PC-9 (cell line): ENCODE measurements at regions not wholly inside any gene's neighbourhood (a gene's known extent, or its start where the extent isn't known, plus 50 kb on each side); places are given as distances from the start of the nearest gene placed in this dataset.

Experiments used
- BruUV-seq: library from RNA; stranded (reverse); fragments of 400-500 nt; replicated peaks from 2 replicates; lab custom pipeline; 2021; lab: Mats Ljungman, UMichigan
- CTCF ChIA-PET: fragments of 300-600 bp; sonication (Branson Sonifier 250); formaldehyde crosslinking; loops from one replicate; lab custom pipeline; 2022; ENCODE audit warnings: antibody characterized with exemption; lab: Charles Lee
- POLR2A ChIA-PET: fragments of 300-600 bp; sonication (Branson Sonifier 250); formaldehyde crosslinking; loops from one replicate; lab custom pipeline; 2022; ENCODE audit warnings: antibody characterized with exemption; ENCODE audit not compliant: unreplicated experiment; lab: Charles Lee
- DNase-seq, 2 experiments: peaks; one replicate each; pipeline versions ENCODE4 v3.0.0 to v3.0.0-alpha.2; 2015 to 2022; ENCODE audit warnings: mixed read lengths in 1 of 2
- H2AFZ ChIP-seq: fragments of 200-600 bp; sonication (generic); 2 replicates; pipeline ENCODE4 v1.8.1; 2017; ENCODE audit warnings: antibody characterized with exemption
- H3F3A ChIP-seq: fragments of 200-600 bp; sonication (generic); 2 replicates; pipeline ENCODE4 v1.8.1; 2017; ENCODE audit warnings: antibody characterized with exemption, mild to moderate bottlenecking, low read depth; ENCODE audit not compliant: insufficient read depth
- H3K27ac ChIP-seq: fragments of 200-600 bp; sonication (generic); 2 replicates; pipeline ENCODE4 v1.6.1; 2016; ENCODE audit warnings: mixed run types
- H3K27me3 ChIP-seq: fragments of 200-600 bp; sonication (generic); 2 replicates; pipeline ENCODE4 v1.6.1; 2016; ENCODE audit warnings: low read depth, mixed run types; ENCODE audit not compliant: insufficient read depth
- H3K36me3 ChIP-seq: fragments of 200-600 bp; sonication (generic); 2 replicates; pipeline ENCODE4 v1.6.1; 2016; ENCODE audit warnings: low read depth, mixed run types
- H3K4me1 ChIP-seq: fragments of 200-600 bp; sonication (generic); replicated peaks from 2 replicates; pipeline ENCODE4 v1.6.1; 2016; ENCODE audit warnings: mixed run types; ENCODE audit not compliant: insufficient read depth
- H3K4me2 ChIP-seq: fragments of 200-600 bp; sonication (generic); 2 replicates; pipeline ENCODE4 v1.6.1; 2017; ENCODE audit warnings: mixed run types
- H3K4me3 ChIP-seq: fragments of 200-600 bp; sonication (generic); 2 replicates; pipeline ENCODE4 v1.6.1; 2016; ENCODE audit warnings: mixed run types
- H3K79me2 ChIP-seq: fragments of 200-600 bp; sonication (generic); 2 replicates; pipeline ENCODE4 v1.6.1; 2017; ENCODE audit warnings: low read depth, mixed run types
- H3K9me2 ChIP-seq: fragments of 200-600 bp; sonication (generic); 2 replicates; pipeline ENCODE4 v1.8.1; 2017; ENCODE audit warnings: mild to moderate bottlenecking; ENCODE audit not compliant: insufficient read depth
- H3K9me3 ChIP-seq: fragments of 200-600 bp; sonication (generic); 2 replicates; pipeline ENCODE4 v1.8.1; 2016; ENCODE audit warnings: low read depth; ENCODE audit not compliant: insufficient read depth
- H4K20me1 ChIP-seq: fragments of 200-600 bp; sonication (generic); 2 replicates; pipeline ENCODE4 v1.8.1; 2017; ENCODE audit not compliant: insufficient read depth
- EZH2 ChIP-seq: fragments of 200-600 bp; sonication (generic); IDR thresholded peaks from 2 replicates; pipeline ENCODE4 v1.8.0; 2017; ENCODE audit warnings: antibody characterized with exemption, low read depth
- intact Hi-C: fragments of 100-400 bp; cut with micrococcal nuclease; formaldehyde crosslinking; loops from one replicate; pipeline ENCODE4 v1.10.0; 2022; ENCODE audit not compliant: unreplicated experiment
- TF ChIP-seq, protein P1 (sequence below): fragments of 200-600 bp; sonication (generic); conservative IDR thresholded peaks from 2 replicates; pipeline ENCODE4 v1.6.1; 2017; ENCODE audit warnings: mixed run types, antibody characterized with exemption, mild to moderate bottlenecking, moderate library complexity

DNA sequence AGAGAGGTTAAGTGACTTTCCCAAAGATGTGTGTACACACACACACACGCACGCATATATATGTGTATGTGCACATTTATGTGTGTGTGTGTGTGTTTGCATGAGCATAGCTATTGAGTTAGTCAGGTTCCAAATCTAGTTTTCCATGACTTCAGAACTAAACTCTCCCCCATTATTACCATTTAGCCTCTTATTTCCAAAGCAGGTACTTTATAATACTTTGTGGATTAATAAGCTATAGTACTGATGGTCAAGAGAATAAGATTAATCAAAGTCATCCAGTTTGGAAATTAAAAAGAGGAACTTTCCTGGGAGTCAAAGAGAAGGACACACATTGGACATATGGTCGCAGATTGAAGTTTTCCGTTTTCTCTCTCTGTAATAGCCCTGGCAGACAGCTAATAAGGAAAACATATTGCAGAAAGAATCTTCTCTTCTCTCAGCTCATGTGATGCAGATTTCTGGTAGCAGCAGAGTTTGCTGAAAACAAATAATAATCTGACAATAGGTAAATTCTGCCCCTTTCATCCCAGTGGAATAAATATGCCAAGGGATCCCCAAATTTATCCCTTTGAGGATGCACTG lies 410.9 kb upstream of the TCF4 start:
- POLR2A ChIA-PET = no interaction called here

DNA sequence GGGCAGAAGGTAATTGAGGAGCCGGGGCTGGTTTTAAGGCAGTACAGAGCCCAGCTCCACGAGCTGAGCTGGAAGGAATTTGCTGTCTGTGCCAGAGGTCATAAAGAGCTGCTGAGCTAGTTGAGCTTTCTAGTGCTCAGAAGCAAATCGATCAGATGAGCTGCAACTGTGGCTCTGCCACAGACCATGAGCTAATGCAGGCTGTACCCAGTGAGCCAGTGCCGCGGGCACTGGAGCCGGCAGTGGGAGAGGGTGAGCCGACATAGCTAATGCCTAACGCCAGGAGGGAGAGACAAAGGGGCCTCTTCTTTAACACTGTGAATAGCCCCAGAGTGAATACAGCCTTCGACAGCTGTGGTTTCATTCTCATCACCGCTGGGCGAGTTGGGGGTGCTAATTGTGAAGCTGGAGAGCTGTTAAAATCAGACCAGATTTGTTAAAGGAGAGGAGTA lies 410.1 kb upstream of the TCF4 start:
- Histone ChIP-seq H3K4me1 (peaks cover 21% of the 10 kb centered on the region), H3K27ac (no peak overlapping the region; the same call in 1 of the 2 replicates), H3K9me3 (no peaks in the 10 kb centered on the region), H3K79me2 (no peaks in the 10 kb centered on the region), H2AFZ (peak overlapping the region; percentile 66), H3K9me2 (no peaks in the 10 kb centered on the region), H3K27me3 (no peaks in the 10 kb centered on the region), H3F3A (peaks cover 19% of the 10 kb centered on the region), H3K4me3 (peak overlapping the region; percentile 50; the same call in 1 of the 2 replicates), H4K20me1 (no peaks in the 10 kb centered on the region), H3K36me3 (no peaks in the 10 kb centered on the region), H3K4me2 (peak overlapping the region; percentile 75)
- ChIA-PET POLR2A (no interaction called here), CTCF (no interaction called here)
- BruUV-seq = no TSS peak
- no peak for TF ChIP-seq EZH2
- TF ChIP-seq, protein P1, sequence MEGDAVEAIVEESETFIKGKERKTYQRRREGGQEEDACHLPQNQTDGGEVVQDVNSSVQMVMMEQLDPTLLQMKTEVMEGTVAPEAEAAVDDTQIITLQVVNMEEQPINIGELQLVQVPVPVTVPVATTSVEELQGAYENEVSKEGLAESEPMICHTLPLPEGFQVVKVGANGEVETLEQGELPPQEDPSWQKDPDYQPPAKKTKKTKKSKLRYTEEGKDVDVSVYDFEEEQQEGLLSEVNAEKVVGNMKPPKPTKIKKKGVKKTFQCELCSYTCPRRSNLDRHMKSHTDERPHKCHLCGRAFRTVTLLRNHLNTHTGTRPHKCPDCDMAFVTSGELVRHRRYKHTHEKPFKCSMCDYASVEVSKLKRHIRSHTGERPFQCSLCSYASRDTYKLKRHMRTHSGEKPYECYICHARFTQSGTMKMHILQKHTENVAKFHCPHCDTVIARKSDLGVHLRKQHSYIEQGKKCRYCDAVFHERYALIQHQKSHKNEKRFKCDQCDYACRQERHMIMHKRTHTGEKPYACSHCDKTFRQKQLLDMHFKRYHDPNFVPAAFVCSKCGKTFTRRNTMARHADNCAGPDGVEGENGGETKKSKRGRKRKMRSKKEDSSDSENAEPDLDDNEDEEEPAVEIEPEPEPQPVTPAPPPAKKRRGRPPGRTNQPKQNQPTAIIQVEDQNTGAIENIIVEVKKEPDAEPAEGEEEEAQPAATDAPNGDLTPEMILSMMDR = no peak
- intact Hi-C loops = no loop called here
- peak in 1 of 2 experiments; percentile 76 for DNase-seq

More for the DNA sequence above, 410.9 kb upstream of the TCF4 start:
- H3K9me3 ChIP-seq = no peaks in the 10 kb centered on the region
- H3K9me2 ChIP-seq = no peaks in the 10 kb centered on the region
- no peak overlapping the region for H2AFZ ChIP-seq
- no TSS peak for BruUV-seq
- peaks cover 21% of the 10 kb centered on the region for H3K4me1 ChIP-seq
- H3F3A ChIP-seq = peaks cover 19% of the 10 kb centered on the region
- H3K79me2 ChIP-seq = no peaks in the 10 kb centered on the region
- peak overlapping the region; percentile 75 for H3K4me2 ChIP-seq
- no peaks in the 10 kb centered on the region for H3K27me3 ChIP-seq
- no peak for DNase-seq
- peak overlapping the region; percentile 50; the same call in 1 of the 2 replicates for H3K4me3 ChIP-seq
- no peak overlapping the region for H3K27ac ChIP-seq
- H4K20me1 ChIP-seq = no peaks in the 10 kb centered on the region
- no peaks in the 10 kb centered on the region for H3K36me3 ChIP-seq
- no peak for TF ChIP-seq EZH2
- TF ChIP-seq, protein P1 = no peak
- intact Hi-C loops = no loop called here
- CTCF ChIA-PET = no interaction called here

DNA sequence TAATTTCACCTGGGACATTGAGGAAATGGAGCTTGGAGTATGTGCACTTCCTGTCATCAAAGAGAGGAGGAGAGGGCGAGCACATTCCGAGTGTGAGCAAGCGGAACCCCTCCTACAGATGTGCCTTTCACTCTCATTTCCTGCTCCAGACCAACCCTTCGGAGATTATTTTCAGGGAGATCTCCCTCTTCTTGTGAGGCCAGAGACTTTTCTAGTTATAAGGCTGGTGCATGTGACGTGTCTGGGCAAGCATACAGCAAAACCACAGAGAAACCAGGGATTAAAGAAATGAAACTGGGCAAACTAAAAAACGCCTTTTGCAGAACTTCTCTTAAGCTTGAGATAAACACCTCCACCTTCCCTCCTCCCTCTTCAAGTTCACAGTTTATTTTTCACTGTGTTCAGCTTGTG lies 409.2 kb upstream of the TCF4 start:
- intact Hi-C loops = no loop called here
- CTCF ChIA-PET = no interaction called here
- Histone ChIP-seq H2AFZ (no peak overlapping the region), H3K79me2 (no peaks in the 10 kb centered on the region), H3K4me1 (peaks cover 21% of the 10 kb centered on the region), H3K27ac (no peak overlapping the region), H3K9me2 (no peaks in the 10 kb centered on the region), H3K27me3 (no peaks in the 10 kb centered on the region), H3K9me3 (no peaks in the 10 kb centered on the region), H3K4me2 (peak overlapping the region; percentile 75), H3K36me3 (no peaks in the 10 kb centered on the region), H3K4me3 (no peak overlapping the region), H4K20me1 (no peaks in the 10 kb centered on the region), H3F3A (peaks cover 19% of the 10 kb centered on the region)
- DNase-seq = no peak
- POLR2A ChIA-PET = no interaction called here
- TF ChIP-seq, protein P1 = no peak
- TF ChIP-seq EZH2 = no peak
- no TSS peak for BruUV-seq
